ENCODE measurements at regions not wholly inside any gene's neighbourhood (a gene's known extent, or its start where the extent isn't known, plus 50 kb on each side); places are given as distances from the start of the nearest gene placed in this dataset.

DNA sequence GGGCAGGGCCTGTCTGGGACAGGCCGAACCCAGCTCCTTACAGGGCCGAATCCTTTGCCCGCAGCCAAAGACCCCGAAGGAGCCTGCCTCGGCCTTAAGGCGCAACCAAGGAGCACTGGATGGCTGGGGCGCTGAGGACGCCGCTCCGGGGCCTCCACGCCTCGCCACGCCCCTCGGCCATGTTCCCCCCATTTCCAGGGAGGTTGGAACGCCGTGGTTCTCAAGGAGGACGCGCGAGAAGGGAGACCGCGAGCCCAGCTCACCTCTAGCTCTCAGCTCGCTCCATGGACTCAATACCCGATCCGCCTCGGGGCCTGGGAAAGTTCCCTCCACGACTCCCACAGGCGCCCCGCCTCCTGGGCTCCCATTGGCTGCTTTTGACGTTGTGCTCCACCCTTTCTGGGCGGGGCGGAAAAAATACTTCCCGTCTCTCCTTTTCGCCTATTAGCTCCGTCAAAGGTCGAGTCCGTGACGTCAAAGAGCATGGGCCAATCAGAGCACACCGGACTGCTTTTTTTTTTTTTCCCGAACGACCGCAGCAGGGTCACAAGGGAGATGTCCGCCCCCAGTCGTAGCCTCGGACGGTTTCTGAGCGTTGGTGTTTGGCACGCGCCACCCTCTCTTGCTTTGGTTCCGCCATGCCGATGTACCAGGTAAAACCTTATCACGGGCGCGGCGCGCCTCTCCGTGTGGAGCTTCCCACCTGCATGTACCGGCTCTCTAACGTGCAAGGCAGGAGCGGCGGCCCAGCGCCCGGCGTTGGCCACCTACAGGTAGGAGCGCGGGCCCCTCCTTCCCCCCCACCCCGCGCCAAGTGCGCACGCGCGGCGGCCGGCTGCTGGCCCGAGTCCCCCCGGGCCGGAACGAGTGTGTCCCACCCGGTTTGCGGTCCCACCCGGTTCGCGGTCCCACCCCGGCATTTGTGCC is 305.7 kb downstream of the TYW1 start:
- peak overlapping the region; percentile 33; the same call in 1 of the 3 replicates for H2BK15ac ChIP-seq (ENCODE audit: low read depth, low read length)
- H4K8ac ChIP-seq (ENCODE audit: low read depth in 2 of 2, low read length in 2 of 2) = peak overlapping the region; percentile 1 to 96; a peak in 3 of 4 replicates
- peaks cover 7 to 14% of the 10 kb centered on the region in 2 experiments; a peak in 3 of 4 replicates for H3K79me1 ChIP-seq (ENCODE audit: low read depth in 1 of 2, low read length in 2 of 2)
- peak overlapping the region; percentile 89 for H2BK5ac ChIP-seq (ENCODE audit: low read depth, low read length, poor library complexity, severe bottlenecking)
- TF ChIP-seq MXI1 (IDR thresholded peaks at IDR 0.05; ENCODE audit: borderline replicate concordance, low read depth, low read length) (peak; percentile 52; the same call in 1 of the 2 replicates), BHLHE40 (IDR thresholded peaks at IDR 0.05; ENCODE audit: low read depth, low read length) (peak; percentile 54; the same call in 1 of the 2 replicates), MAZ (IDR thresholded peaks at IDR 0.05; ENCODE audit: borderline replicate concordance, low read depth, low read length) (peak; percentile 73; the same call in 1 of the 2 replicates), RFX5 (IDR thresholded peaks at IDR 0.05; ENCODE audit: low read depth, low read length) (peak; percentile 51), CTCF (conservative IDR thresholded peaks at IDR 0.05; ENCODE audit: low read depth, low read length) (peak; percentile 24; the same call in 1 of the 2 replicates), RCOR1 (IDR thresholded peaks at IDR 0.05; ENCODE audit: insufficient replicate concordance, low read length) (peak; percentile 13), NFE2L2 (IDR thresholded peaks at IDR 0.05; ENCODE audit: low read depth, low read length) (no peak), POLR2A (IDR thresholded peaks at IDR 0.05; ENCODE audit: low read depth, low read length) (peak; percentile 94), FOS (IDR thresholded peaks at IDR 0.05; ENCODE audit: low read depth, low read length) (no peak; the same call in 1 of the 2 replicates)
- TF ChIP-seq, protein P1, sequence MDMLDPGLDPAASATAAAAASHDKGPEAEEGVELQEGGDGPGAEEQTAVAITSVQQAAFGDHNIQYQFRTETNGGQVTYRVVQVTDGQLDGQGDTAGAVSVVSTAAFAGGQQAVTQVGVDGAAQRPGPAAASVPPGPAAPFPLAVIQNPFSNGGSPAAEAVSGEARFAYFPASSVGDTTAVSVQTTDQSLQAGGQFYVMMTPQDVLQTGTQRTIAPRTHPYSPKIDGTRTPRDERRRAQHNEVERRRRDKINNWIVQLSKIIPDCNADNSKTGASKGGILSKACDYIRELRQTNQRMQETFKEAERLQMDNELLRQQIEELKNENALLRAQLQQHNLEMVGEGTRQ (IDR thresholded peaks at IDR 0.05; ENCODE audit: low read depth, low read length) = peak; percentile 71
- peak overlapping the region; percentile 78 for H4K91ac ChIP-seq (ENCODE audit: insufficient read depth, low read depth, low read length)
- peak overlapping the region; percentile 86 for H3K14ac ChIP-seq (replicated peaks; ENCODE audit: low read depth, low read length)
- H3K4me2 ChIP-seq (ENCODE audit: low read depth, low read length) = peak overlapping the region; percentile 60
- no peak overlapping the region for H3K56ac ChIP-seq (ENCODE audit: extremely low read depth, insufficient read depth, low read length)
- peak overlapping the region; percentile 91 for H3K4ac ChIP-seq (ENCODE audit: low read depth, low read length)
- peak overlapping the region; percentile 87 for H3K27ac ChIP-seq (ENCODE audit: insufficient read depth, low read length)
- H2AK5ac ChIP-seq (ENCODE audit: low read depth, low read length) = no peak overlapping the region
- no peak overlapping the region; the same call in 1 of the 2 replicates for H2BK20ac ChIP-seq (ENCODE audit: low read depth, low read length)
- peak overlapping the region; percentile 97 for H2AFZ ChIP-seq (replicated peaks; ENCODE audit: low read length, poor library complexity)
- peak overlapping the region; percentile 49 for H3K23ac ChIP-seq (ENCODE audit: low read depth, low read length)
- dilution Hi-C loops (cut with HindIII; ENCODE audit: low sequenced_read_pairs, unreplicated experiment) (no loop called here), in situ Hi-C loops (cut with MboI; ENCODE audit: low sequenced_read_pairs) (no loop called here), intact Hi-C loops (cut with micrococcal nuclease) (no loop called here)
- peak; percentile 91 for ATAC-seq (ENCODE audit: low read depth)
- 1% methylated on average over 22 of the region's 83 CpGs; no CpG with 5 or more reads in 1 of the 2 experiments for WGBS, 2 experiments (ENCODE audit: extremely low coverage in 2 of 2, insufficient read length in 1 of 2)
- peaks cover 3% of the 10 kb centered on the region; the same call in 1 of the 2 replicates for H3K9me1 ChIP-seq (ENCODE audit: insufficient read depth, low read length)
- peak overlapping the region; percentile 77 for H3K9ac ChIP-seq (ENCODE audit: low read depth, low read length)
- CTCF ChIA-PET = interaction anchor here (0.6 kb wide), 2 partner anchors 43 to 82 kb away, joined by 3 read pairs; no protein-coding TSS in a partner anchor
- no peaks in the 10 kb centered on the region for H3K27me3 ChIP-seq (ENCODE audit: control insufficient read depth, insufficient read depth, low read length)
- H4K5ac ChIP-seq (ENCODE audit: low read depth, low read length) = peak overlapping the region; percentile 82
- H3K4me3 ChIP-seq (ENCODE audit: insufficient read depth, low read depth, low read length) = peak overlapping the region; percentile 90
- no peaks in the 10 kb centered on the region for H4K20me1 ChIP-seq (ENCODE audit: insufficient read depth, low read length)
- POLR2A ChIA-PET (ENCODE audit: unreplicated experiment) = interaction anchor here (0.5 to 0.7 kb wide), 2 partner anchors 27 to 60 kb away, joined by 3 to 4 read pairs; no protein-coding TSS in a partner anchor
- BruUV-seq (replicated peaks) = no TSS peak
- H2AK9ac ChIP-seq (replicated peaks; ENCODE audit: low read depth, low read length, poor library complexity) = no peak overlapping the region
- DNase-seq = peak; percentile 99
- H3K18ac ChIP-seq (ENCODE audit: low read depth, low read length) = peak overlapping the region; percentile 67; the same call in 1 of the 2 replicates
- H3K4me1 ChIP-seq (ENCODE audit: control insufficient read depth, insufficient read depth, low read length) = no peaks in the 10 kb centered on the region
- H3K36me3 ChIP-seq (ENCODE audit: control insufficient read depth, insufficient read depth, low read length) = peaks cover under 1% of the 10 kb centered on the region; the same call in 1 of the 2 replicates
- no peaks in the 10 kb centered on the region for H3K9me3 ChIP-seq (ENCODE audit: control insufficient read depth, insufficient read depth, low read length)
- peak overlapping the region; percentile 83 for H2BK120ac ChIP-seq (ENCODE audit: low read depth, low read length)

All from IMR-90 (cell line).